MM.1S (cell line): ENCODE measurements at regions not wholly inside any gene's neighbourhood (a gene's known extent, or its start where the extent isn't known, plus 50 kb on each side); places are given as distances from the start of the nearest gene placed in this dataset.

Source experiments
- DNase-seq: peaks from one replicate; pipeline ENCODE4 v3.0.0-alpha.2; 2015
- H2AFZ ChIP-seq: fragments of 300-600 bp; sonication (generic); 2 replicates; pipeline ENCODE4 v1.6.0; 2016; ENCODE audit warnings: antibody characterized with exemption, low read length
- H3F3A ChIP-seq: fragments of 300-600 bp; sonication (generic); 2 replicates; pipeline ENCODE4 v1.6.1; 2016; ENCODE audit warnings: mild to moderate bottlenecking, antibody characterized with exemption, low read length, moderate library complexity, mixed read lengths; ENCODE audit not compliant: insufficient read depth
- H3K27ac ChIP-seq: fragments of 300-600 bp; sonication (generic); 2 replicates; pipeline ENCODE4 v1.5.1; 2016; ENCODE audit warnings: mild to moderate bottlenecking, low read length
- H3K27me3 ChIP-seq: fragments of 300-600 bp; sonication (generic); replicated peaks from 2 replicates; pipeline ENCODE4 v1.6.0; 2016; ENCODE audit warnings: low read length; ENCODE audit not compliant: insufficient read depth
- H3K36me3 ChIP-seq: fragments of 300-600 bp; sonication (generic); replicated peaks from 2 replicates; pipeline ENCODE4 v1.6.1; 2016; ENCODE audit warnings: mild to moderate bottlenecking, low read length, mixed read lengths; ENCODE audit not compliant: insufficient read depth
- H3K4me1 ChIP-seq: fragments of 300-600 bp; sonication (generic); 2 replicates; pipeline ENCODE4 v1.6.1; 2016; ENCODE audit warnings: low read length, mixed read lengths
- H3K4me2 ChIP-seq: fragments of 300-600 bp; sonication (generic); 2 replicates; pipeline ENCODE4 v1.6.0; 2016; ENCODE audit warnings: low read depth, low read length
- H3K4me3 ChIP-seq: fragments of 300-600 bp; sonication (generic); 2 replicates; pipeline ENCODE4 v1.5.1; 2016; ENCODE audit warnings: low read length, mixed read lengths
- H3K79me2 ChIP-seq: fragments of 300-600 bp; sonication (generic); 2 replicates; pipeline ENCODE4 v1.6.1; 2016; ENCODE audit warnings: mixed run types, low read length, mixed read lengths
- H3K9ac ChIP-seq: fragments of 300-600 bp; sonication (generic); 2 replicates; pipeline ENCODE4 v1.6.1; 2016; ENCODE audit warnings: low read length, mixed read lengths
- H3K9me2 ChIP-seq: fragments of 300-600 bp; sonication (generic); replicated peaks from 2 replicates; pipeline ENCODE4 v1.6.1; 2016; ENCODE audit warnings: mild to moderate bottlenecking, low read length, mixed read lengths; ENCODE audit not compliant: insufficient read depth
- H3K9me3 ChIP-seq: fragments of 300-600 bp; sonication (generic); replicated peaks from 2 replicates; pipeline ENCODE4 v1.6.1; 2016; ENCODE audit warnings: mild to moderate bottlenecking, low read length, mixed read lengths; ENCODE audit not compliant: insufficient read depth
- H4K20me1 ChIP-seq: fragments of 300-600 bp; sonication (generic); 2 replicates; pipeline ENCODE4 v1.6.1; 2016; ENCODE audit warnings: mild to moderate bottlenecking, low read length, moderate library complexity, mixed read lengths; ENCODE audit not compliant: insufficient read depth
- EZH2 ChIP-seq: fragments of 300-600 bp; sonication (generic); optimal IDR thresholded peaks from 2 replicates; pipeline ENCODE3; 2017; ENCODE audit warnings: low read depth, mild to moderate bottlenecking, antibody characterized with exemption, low read length, mixed read lengths
- EZH2phosphoT487 ChIP-seq: fragments of 300-600 bp; sonication (generic); IDR thresholded peaks from 2 replicates; pipeline ENCODE4 v1.6.1; 2018; ENCODE audit warnings: antibody characterized with exemption, low read length
- TF ChIP-seq, protein P1 (sequence below): fragments of 300-600 bp; sonication (generic); IDR thresholded peaks from 2 replicates; pipeline ENCODE4 v1.5.1; 2016; ENCODE audit warnings: antibody characterized with exemption, low read length, mixed read lengths

DNA sequence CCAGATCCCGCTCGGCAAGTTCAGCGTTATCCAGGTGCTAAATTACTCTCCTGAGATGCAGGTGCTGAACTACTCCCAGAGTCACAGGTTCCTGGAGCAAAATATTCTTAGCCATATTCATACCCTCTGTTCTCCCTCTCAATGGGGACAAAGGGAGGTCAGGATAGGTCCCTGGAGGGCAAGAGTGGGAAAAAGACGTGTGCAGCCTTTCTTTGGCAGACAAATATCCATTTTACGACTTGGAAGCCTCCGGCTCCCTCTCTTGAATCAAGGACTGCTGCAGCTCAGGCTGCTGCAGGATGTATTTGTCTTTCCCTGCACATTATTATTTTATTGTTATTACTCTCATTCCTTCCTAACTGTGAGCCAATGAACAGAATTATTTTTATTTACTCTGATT is 590.2 kb downstream of the NR2F1-AS1 start:
- TF ChIP-seq EZH2phosphoT487 (no peak), EZH2 (no peak)
- Histone ChIP-seq H3K9me2 (0 out of 2 replicates have a peak, but pooled peaks cover 2% of the 10 kb centered on the region), H3K4me1 (no peaks in the 10 kb centered on the region), H3F3A (no peaks in the 10 kb centered on the region), H3K9me3 (no peaks in the 10 kb centered on the region), H3K27ac (no peak overlapping the region), H3K4me2 (no peak overlapping the region), H4K20me1 (no peaks in the 10 kb centered on the region), H3K79me2 (no peaks in the 10 kb centered on the region), H3K4me3 (no peak overlapping the region), H3K9ac (no peak overlapping the region), H3K27me3 (no peaks in the 10 kb centered on the region), H2AFZ (no peak overlapping the region), H3K36me3 (no peaks in the 10 kb centered on the region)
- DNase-seq, result no peak

GRCh38 chr5:92981001-92981400 is 600.0 kb downstream of the NR2F1-AS1 start:
- Histone ChIP-seq H3K27me3 (no peaks in the 10 kb centered on the region), H3K4me2 (no peak overlapping the region), H3K27ac (no peak overlapping the region), H3K4me3 (no peak overlapping the region), H3F3A (no peaks in the 10 kb centered on the region), H3K9me2 (no peaks in the 10 kb centered on the region), H3K9ac (no peak overlapping the region), H3K4me1 (no peaks in the 10 kb centered on the region), H3K9me3 (no peaks in the 10 kb centered on the region), H3K36me3 (no peaks in the 10 kb centered on the region), H3K79me2 (no peaks in the 10 kb centered on the region), H4K20me1 (no peaks in the 10 kb centered on the region), H2AFZ (no peak overlapping the region)
- TF ChIP-seq EZH2 (no peak), EZH2phosphoT487 (no peak)
- TF ChIP-seq, protein P1, sequence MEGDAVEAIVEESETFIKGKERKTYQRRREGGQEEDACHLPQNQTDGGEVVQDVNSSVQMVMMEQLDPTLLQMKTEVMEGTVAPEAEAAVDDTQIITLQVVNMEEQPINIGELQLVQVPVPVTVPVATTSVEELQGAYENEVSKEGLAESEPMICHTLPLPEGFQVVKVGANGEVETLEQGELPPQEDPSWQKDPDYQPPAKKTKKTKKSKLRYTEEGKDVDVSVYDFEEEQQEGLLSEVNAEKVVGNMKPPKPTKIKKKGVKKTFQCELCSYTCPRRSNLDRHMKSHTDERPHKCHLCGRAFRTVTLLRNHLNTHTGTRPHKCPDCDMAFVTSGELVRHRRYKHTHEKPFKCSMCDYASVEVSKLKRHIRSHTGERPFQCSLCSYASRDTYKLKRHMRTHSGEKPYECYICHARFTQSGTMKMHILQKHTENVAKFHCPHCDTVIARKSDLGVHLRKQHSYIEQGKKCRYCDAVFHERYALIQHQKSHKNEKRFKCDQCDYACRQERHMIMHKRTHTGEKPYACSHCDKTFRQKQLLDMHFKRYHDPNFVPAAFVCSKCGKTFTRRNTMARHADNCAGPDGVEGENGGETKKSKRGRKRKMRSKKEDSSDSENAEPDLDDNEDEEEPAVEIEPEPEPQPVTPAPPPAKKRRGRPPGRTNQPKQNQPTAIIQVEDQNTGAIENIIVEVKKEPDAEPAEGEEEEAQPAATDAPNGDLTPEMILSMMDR, result no peak
- DNase-seq, result no peak

DNA sequence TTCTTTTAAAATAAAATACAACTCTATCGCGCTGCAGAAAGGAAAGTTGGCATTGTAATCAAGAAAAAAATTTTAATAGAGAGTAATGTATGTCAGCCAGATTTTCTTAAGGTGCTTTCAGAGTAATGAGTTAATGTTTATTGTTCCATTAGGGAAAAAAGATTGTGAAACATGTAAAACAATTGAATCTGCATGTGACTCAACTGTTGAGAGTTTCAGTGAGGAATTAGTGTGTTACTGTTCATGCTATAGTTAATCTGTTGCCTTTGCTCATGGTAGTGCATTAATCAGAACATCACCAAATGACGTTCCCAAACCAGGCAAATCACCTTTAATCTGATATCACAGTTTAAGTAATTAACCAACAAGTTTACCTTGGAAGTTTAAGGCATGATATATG is 600.5 kb downstream of the NR2F1-AS1 start:
- Histone ChIP-seq H3K27ac (no peak overlapping the region), H3K9me2 (no peaks in the 10 kb centered on the region), H3K79me2 (no peaks in the 10 kb centered on the region), H3K36me3 (no peaks in the 10 kb centered on the region), H3K9ac (no peak overlapping the region), H3K4me1 (no peaks in the 10 kb centered on the region), H4K20me1 (no peaks in the 10 kb centered on the region), H2AFZ (no peak overlapping the region), H3K27me3 (no peaks in the 10 kb centered on the region), H3K9me3 (no peaks in the 10 kb centered on the region), H3F3A (no peaks in the 10 kb centered on the region), H3K4me3 (no peak overlapping the region), H3K4me2 (no peak overlapping the region)
- DNase-seq, result no peak
- TF ChIP-seq, protein P1, result no peak
- TF ChIP-seq EZH2phosphoT487 (no peak), EZH2 (no peak)

DNA sequence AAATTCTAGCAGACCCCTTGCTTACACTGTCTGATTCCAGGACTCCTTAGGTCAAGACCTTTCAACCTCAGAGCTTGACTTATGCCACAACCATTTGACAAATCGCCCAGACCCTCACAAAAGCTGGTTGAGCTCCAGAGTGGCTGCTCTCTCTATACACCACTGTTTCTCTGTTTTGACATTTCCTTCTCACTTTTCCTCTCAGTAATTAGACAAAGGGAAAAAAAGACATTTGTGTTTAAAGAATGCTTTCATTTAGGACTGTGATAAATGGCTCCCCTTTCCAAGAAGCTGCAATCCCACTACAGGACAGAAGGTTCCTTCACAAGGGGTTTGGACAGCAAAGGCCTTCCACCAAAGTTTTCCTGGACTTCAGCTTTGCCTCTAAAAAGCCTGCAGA is 601.3 kb downstream of the NR2F1-AS1 start:
- H3K9me2 ChIP-seq, result no peaks in the 10 kb centered on the region
- H3F3A ChIP-seq, result no peaks in the 10 kb centered on the region
- no peak overlapping the region for H3K4me2 ChIP-seq
- H3K27me3 ChIP-seq, result no peaks in the 10 kb centered on the region
- no peak overlapping the region for H3K4me3 ChIP-seq
- no peaks in the 10 kb centered on the region for H3K36me3 ChIP-seq
- no peaks in the 10 kb centered on the region for H3K79me2 ChIP-seq
- no peak for TF ChIP-seq EZH2
- no peak for TF ChIP-seq EZH2phosphoT487
- TF ChIP-seq, protein P1, result no peak
- H3K27ac ChIP-seq, result no peak overlapping the region
- no peaks in the 10 kb centered on the region for H4K20me1 ChIP-seq
- DNase-seq, result no peak
- no peak overlapping the region for H3K9ac ChIP-seq
- H2AFZ ChIP-seq, result no peak overlapping the region
- H3K9me3 ChIP-seq, result no peaks in the 10 kb centered on the region
- no peaks in the 10 kb centered on the region for H3K4me1 ChIP-seq
